Renal pelvis (tissue), 1 donor: ENCODE measurements at regions not wholly inside any gene's neighbourhood (a gene's known extent, or its start where the extent isn't known, plus 50 kb on each side); places are given as distances from the start of the nearest gene placed in this dataset.
"Not testable (repeated sequence)": the region's sequence is repeated elsewhere in the genome, so short reads cannot be mapped to it uniquely, and the experiment has no call there.

Source experiments
- DNase-seq: peaks from one replicate; pipeline ENCODE4 v3.0.0-alpha.2; 2013

GRCh38 chr13:59301174-59301567, 862.6 kb downstream of the DIAPH3 start:
- DNase-seq = no peak

DNA sequence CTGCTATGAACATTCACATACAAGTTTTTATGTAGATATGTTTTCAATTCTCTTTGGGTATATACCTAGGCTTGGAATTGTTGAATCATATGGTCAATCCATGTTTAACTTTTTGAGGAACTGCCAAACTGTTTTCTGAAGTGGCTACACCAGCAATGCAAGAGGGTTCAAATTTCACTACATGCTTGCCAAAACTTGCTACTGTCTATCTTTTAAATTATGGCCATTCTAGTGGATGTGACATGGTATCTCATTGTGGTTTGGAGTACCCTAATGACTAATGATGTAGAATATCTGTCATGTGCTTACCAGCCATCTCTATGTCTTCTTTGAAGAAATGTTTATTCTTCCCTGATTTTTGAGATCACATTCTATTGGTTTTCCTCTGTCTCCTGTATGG, 860.3 kb downstream of the DIAPH3 start:
- no peak for DNase-seq

DNA sequence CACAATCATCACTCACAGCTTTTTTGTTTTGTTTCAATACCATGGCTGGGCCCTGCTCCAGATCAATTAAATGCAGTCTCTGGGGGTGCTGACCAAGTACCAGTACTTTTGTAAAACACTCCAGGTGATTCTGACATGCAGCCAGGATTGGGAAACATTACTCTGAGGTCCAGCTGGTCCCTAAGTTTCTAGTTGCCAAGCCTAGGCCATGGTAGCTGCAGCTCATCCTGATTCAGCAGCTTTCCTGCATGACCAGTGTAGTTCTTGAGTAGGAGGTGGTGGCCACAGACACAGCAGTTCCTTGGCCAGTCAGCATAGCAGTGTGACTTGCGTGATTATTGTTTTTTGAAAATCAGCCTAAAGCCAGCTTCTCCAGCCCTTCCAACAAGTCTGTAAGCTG, 859.1 kb downstream of the DIAPH3 start:
- no peak for DNase-seq

- DNase-seq = no peak
These were observed 857.8 kb downstream of the DIAPH3 start for GRCh38 chr13:59305896-59306295.

- no peak for DNase-seq
These were observed 851.0 kb downstream of the DIAPH3 start for GRCh38 chr13:59312776-59313175.

DNA sequence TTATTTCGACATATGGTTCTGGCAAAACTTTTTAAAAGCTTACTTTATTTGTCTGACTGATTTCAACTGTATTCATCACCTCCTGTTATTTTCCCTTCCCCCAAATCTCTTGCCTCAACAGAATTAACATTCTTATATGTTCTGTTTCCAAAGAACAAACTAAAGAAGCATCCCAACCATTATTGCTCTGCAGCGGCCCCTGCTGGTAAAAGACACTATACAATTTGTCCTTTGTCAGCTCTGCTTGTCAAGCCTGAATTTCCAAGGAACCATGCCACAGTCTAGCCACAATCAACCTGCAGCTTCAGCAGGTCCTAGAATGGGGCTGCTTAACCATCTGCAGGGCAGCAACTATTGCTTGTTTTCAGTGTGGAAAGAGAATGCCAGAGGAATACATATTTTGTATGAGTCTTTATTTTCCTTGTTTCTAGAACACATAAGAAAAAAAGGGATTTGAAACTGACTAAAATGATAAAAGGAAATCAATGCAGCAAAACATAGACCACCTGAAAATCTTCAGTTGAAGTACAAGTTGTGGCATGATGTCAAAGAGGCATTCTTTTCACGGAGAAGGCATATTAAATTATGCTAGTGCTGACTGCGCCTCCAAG, 845.3 kb downstream of the DIAPH3 start:
- DNase-seq = peak; percentile 82

DNA sequence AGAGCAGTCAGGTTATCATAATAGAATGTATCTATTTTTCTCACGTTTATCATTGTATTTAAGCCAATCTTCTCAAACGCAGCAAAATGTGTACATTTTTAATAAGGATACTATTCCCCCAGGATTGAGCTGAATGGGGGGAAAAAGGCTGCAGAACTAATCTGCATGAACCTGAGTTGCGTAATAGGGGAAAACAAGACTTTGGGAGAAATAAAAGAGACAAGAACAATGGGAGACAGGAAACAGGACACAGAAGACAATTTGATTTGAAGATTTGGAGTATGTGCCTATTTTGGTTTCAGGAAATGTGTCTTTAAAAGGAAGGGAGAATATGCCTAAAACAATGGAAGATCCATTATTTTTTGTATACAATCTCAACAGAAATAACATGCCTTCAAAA, 844.5 kb downstream of the DIAPH3 start:
- no peak for DNase-seq

DNA sequence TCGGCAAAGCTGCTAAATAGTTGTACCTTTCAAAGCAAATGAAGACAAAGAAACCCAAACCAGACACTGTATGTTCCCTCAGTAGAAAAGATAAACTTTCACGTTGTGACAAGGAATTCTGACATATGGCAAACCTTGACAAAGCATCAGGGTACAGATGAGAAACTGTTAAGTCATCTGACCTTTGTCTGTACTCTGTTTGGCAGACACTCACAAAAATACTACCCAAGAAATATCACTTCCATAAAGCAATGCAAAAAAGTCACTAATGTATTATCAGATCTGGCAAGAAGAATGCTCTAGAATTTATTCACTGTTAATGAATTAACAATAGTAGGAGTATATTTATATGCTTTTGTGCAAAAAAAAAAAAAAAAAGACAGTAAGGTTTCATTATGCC, 843.7 kb downstream of the DIAPH3 start:
- DNase-seq = no peak

DNA sequence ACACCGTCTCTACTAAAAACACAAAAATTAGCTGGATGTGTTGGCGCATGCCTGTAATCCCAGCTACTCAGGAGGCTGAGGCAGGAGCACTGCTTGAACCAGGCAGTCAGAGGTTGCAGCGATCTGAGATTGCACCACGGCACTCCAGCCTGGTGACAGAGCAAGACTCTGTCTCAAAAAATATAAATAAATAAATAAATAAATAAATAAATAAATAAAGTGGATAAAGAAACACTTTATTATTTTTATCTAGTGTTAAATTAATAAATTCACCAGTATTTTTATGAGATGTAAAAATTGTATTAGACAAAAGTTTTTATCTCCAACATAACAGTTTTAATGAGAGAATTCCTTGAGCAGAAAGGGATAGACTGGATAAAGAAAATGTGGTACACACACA, 839.3 kb downstream of the DIAPH3 start:
- not testable (repeated sequence) for DNase-seq

- no peak for DNase-seq
These were observed 837.0 kb downstream of the DIAPH3 start for GRCh38 chr13:59326717-59327116.

GRCh38 chr13:59330764-59331163, 833.0 kb downstream of the DIAPH3 start:
- no peak for DNase-seq

DNA sequence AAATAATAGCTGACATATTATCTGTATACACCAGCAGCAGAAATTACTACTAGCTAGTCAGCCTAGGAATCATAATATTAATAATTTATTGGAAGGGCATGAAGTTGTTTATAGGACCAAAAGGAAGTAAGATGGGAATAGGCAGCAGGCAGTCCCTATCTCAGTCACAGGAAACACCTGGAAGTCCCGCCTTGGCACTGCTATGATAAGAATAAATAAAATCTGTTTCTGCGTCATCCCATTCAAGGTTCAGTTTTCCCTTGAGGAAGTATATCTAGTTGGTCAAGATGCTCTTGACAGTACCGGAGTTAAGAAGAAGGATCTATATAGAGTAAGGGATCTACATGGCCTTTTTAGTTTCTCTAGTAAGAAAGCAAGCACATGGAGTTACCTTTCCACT, 830.8 kb downstream of the DIAPH3 start:
- no peak for DNase-seq

- no peak for DNase-seq
These were observed 826.7 kb downstream of the DIAPH3 start for GRCh38 chr13:59337070-59337469.

DNA sequence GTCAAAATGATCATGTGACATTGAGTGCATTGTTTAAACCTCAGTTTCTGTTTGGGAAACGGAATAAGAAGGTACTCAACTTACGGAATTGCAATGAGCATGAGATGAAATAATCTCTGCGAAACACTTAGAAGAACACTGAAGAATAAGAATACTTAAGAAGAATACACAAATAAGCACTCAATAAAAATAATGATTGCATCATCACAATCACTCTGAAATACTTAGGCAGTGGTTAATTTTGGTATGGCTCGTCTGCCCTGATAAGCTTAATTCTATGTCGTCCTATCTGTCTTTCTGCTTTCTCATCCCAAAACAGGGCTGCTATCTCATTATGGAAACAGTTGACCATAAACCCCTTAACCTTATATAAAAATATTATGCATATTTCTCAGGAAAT, 823.6 kb downstream of the DIAPH3 start:
- DNase-seq = no peak

DNA sequence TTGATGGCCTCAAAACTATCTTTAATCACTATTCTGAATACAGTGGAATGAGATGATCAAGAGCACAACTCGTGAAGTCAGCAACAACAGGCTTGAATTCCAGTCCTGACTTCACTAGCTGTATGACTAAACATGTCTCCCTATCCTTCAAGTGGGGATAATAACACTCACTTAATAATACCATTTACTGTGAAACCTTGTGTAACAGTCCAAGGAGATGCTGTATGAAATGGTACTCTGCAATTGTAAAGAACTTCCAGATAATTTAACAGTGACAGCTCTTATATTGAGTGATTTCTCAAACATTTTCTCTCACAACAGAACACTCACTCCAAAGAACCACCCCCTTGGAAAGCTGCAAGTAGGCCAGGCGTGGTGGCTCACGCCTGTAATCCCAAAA, 823.1 kb downstream of the DIAPH3 start:
- no peak for DNase-seq

- no peak for DNase-seq
These were observed 821.3 kb downstream of the DIAPH3 start for GRCh38 chr13:59342400-59342799.

DNA sequence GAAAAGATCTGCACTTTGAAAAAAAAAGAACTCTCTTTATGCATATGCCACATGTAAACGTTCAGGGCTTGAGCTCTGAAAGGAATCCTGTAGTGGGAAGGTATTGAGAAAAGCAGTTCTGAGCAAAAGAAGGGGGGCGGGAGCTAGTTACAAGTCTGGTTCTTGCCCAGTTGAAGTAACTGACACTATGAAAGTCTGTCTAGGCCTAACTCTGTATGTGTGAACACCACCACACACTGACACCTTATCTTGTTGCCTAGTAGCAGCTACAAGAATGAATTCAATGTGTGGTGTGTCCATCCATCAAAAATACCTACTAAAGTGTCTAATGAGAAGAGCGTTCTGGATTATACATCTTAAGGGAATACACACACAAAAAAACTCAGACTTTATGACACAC, 820.6 kb downstream of the DIAPH3 start:
- DNase-seq = no peak

DNA sequence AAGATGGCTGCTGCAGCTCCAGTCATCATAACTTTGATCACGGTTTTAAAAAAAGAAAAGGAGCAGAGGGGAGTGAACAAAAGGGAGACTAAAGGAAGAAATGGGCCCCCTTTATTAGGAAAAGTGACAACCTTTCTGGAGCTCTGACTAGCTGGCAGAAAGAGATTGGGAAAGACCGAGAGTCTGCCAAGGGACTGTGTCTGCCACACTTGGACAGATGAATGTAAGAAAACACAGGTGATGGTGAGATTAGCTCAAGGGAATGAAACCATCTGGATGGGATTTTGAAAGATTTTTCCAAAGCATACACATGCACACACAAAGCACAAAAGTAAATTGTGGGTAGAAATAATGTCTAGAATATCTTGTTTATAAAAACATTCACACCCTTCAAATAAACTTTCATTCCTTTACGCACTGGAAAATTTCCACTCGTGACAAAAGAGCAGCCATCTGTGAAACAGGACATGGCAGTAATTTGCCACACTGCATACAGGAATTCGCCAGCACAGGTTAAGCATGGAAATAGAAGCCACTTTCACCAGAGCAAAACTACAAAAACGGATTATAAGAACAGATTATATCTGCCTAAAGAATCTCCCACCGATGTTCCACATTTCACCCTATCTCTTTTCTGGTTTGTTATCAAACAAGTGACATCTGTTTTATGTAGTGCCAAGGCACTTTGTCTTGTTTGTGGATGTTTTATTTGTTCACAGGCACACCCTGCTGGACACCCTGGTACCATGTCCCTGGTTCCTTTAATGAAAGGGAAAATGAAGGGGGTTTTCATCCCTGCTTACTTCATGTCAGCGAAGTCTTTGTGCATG, 819.5 kb downstream of the DIAPH3 start:
- no peak for DNase-seq

DNA sequence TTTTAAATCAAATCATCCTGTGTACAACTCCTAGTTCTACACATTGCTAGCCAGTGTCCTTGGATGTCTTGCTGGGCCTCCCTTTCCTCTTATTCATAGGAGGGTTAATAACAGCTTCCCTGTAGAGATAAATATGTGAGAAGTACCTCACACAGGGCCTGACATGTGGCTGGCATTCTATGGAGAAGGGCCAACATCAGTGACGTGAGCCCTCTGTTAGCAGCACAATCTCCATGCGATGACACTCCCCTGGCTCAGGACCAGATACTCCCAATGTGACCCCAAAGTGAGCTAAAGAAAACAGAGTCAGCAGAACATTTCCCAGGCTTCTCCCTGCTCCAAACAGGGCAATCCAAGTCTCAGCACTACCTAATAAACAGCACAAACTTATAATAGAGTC, 818.4 kb downstream of the DIAPH3 start:
- no peak for DNase-seq

DNA sequence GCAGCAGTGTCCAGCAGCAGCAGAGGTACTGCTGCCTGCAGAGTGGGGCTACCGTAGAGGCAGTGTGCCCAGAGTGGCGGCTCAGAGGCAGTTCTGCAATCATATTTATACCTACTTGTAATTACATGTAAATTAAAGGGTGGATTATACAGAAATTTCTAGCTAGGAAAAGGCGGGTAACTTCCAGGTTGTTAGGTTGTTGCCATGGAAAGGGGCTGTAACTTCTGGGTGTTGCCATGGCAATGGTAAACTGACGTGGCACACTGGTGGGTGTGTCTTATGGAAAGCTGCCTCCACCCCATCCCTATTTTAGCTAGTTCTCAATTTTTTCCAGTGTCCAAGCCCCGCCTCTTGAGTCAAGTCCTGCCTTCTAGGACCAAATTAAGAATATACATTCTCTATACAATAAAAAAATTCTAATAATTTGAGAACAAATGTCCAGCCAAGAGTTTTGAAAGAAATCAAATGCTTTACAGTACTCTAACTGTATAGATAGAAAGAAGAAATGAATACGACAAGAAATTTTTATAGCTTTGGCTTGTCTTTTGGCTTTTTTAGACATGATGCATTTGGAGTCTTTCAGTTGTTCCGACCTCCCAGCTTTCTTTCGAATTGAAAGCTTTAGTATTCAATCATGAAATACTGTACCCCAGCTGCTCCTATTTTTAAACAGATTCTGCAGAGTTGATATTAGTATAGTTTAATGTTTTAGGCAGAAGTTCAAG, 816.6 kb downstream of the DIAPH3 start:
- DNase-seq = peak; percentile 82

GRCh38 chr13:59348617-59349016, 815.1 kb downstream of the DIAPH3 start:
- no peak for DNase-seq

DNA sequence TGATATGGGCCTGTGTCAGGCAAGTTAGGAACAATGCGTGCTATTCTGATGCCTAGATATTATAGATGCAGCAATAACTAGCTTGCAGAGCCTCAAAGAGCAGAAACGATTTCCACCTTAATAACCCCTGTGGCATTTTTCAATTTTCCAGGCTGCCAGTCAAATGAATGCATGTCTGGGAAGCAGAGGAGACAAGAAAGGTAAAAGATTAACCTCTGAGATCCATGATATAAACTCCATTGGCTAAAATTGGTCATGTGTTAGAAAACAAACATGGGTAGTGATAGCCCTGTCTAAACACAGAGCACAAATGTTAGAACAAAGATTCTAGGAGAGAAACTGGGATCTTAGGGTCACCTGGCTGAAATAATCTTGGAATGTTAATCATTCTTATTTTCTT, 811.1 kb downstream of the DIAPH3 start:
- DNase-seq = peak; percentile 42
